ENCODE measurements at regions not wholly inside any gene's neighbourhood (a gene's known extent, or its start where the extent isn't known, plus 50 kb on each side); places are given as distances from the start of the nearest gene placed in this dataset.

DNA sequence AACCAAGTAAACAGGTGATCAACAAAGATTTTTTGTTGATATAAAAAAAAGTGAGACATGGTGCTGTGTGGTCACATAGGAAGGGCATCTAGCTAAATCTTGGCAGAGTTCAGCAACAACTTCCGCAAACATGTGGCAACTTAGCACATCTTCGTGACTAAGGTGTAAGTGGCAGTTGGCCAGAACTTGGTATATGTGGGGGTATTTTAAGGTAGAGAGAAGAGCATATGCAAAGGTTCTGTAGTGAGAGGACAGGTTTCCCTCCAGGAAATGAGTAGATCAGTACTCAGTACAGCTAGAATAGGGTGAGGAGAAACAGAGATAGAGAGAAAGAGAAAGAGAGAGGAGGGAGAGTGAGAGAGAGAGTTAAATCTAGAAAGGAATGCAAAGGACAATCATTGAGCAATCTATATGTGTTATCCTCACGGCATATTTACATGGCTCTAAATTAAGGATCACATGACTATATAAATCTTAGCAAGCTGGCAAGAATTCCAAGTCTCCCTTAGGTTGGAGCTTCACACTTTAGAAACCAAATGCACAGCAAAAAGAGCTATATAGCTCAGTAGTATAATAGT, 227.7 kb upstream of the HMGA2 start:
- no peak for DNase-seq (ENCODE audit: low read depth, low spot score)

DNA sequence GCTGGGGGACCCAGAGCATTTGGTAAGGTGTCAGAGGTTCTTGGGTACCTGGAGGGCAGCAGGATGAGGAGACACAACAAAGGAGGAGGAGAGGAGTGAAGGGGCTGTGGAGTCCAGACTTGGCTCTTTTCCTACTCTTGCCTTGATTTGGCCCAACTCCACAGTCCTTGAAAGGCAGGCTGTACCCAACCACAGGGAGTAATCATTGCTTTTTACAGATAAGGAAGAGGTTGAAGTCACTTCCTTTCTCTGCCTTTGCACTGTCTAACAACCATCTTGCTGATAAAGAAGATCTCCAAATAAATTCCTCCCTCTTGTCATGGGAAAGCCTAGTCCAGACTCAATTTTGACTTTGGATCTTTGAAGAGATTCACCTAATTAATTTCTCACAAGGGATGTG, 226.8 kb upstream of the HMGA2 start:
- no peak for DNase-seq (ENCODE audit: low read depth, low spot score)

DNA sequence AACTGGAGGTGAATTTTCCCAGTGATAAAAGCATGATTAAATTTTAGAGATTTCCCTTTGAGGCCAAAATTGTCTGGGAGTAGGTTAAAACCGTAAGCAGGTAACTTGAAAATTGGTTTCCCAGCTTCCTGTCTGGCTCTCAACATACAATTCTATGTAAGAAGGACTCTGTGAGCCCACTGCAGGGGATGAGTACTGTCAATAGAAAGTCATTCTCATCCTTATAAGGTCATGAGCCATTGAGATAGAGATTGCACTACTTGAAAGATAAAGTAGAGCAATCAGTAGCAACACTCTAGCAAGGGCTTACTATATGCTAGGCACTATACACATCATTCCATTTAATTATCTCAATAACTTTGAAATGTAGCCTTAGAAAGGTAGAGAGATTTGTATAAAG, 225.6 kb upstream of the HMGA2 start:
- DNase-seq (ENCODE audit: low read depth, low spot score), result no peak

DNA sequence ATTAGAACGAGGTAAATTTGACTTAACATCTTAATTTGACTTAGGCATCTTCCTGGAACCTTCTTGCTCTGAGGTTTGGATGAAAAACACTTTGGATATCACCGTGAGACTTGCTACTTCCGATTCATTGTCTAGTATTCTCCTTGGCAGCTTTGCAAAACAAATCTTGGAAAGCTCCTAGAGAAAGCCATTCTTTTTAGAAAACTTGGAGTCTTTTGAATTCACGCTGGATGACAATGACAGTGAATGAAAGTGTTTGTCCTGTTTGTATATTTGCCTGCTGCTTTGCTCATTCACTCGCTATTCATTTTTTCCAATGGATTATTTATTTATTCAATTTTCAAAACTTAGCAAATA, 222.1 kb upstream of the HMGA2 start:
- DNase-seq (ENCODE audit: low read depth, low spot score), result no peak

DNA sequence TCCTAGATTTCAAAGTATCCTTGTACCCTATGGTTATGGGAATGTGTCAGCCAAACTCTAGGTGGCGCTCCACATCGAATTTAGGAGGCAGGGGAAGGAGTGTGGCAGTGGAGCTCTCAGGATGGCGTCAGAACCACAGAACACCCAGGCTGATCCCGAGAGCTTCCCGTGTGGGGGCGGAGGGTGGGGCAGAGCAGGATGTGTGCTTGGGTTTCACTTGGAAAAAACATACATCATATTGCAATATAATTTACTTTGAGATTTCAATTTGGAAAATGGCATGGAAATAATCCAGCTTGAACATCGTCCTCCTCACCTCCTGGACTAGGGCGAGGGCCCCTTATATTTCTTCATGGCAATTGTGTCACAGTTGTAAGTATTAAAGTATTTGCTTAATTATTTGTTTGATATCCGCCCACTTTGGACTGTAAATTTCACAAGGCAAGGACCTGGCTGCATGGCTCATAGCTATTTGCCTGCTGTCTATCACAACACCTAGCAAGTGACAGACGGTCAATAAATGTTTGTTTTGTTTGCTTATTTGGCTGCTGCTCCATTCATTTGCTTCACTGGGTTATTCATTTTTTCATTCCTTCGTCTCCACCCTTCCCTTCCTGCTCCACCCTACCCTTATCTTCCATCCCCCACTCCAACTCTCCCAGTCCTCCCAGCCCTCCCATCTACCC, 221.5 kb upstream of the HMGA2 start:
- peak; percentile 94 for DNase-seq (ENCODE audit: low read depth, low spot score)

DNA sequence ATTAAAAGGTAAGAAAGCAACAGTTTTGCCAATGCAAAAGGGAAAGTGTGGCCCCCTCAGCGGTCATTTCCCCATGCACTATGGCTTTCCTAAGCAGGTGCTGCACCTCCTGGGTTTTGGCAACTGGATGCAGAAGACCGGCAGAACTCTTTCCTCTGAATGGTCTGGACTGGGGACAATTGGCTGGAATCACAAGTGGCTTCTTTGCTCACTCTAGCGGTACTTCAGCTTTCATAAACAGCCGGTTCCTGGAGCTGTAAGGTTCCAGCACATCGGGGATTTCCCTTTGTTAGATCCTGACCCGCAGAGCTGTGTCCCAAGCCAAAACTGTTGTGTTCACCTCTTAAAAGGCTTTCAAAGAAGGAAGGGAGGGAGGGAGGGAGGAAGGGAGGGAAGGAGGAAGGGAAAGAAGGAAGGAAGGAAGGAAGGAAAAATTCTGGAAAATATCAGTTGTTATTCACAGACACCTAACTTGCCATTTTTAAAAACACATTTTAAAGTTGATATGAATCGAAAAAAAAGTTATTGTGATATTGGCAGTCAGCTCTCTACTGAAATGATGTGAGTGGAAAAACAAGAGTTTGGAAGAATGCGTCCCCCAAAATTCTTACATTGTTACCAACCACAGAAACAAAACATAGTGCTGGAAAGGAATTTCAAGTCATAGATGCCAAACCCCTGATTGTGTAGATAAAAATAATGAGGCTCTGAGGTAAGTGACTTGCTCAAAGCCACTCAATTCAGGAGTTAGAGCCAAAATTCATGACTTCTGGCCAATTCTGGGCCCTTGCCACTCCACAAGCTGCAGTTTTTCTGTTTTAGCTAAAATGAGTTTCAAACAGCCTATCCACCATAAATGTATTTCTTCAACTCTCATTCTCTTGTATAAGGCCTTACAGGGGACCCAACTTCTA, 220.6 kb upstream of the HMGA2 start:
- DNase-seq (ENCODE audit: low read depth, low spot score), result peak; percentile 95

DNA sequence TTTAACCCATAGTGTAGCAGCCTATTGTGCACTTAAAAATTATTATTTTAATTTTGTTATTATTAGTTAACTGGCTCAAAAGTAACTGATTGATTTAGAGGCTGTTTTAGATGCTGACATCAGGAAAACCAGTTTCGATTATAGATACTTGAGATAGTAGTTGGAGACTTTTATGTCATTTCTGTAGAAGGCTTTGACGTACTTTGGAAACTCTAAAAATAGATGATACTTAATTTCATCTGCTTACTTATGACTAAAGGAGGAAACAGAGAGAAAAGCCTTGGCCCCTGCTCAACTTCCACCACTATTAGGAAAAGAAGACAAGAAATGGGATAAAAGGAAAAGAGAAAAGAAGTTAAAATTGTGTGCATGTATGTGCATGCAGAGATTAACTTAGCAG, 219.3 kb upstream of the HMGA2 start:
- DNase-seq (ENCODE audit: low read depth, low spot score), result no peak

- DNase-seq (ENCODE audit: low read depth, low spot score), result no peak
These were observed 218.1 kb upstream of the HMGA2 start for GRCh38 chr12:65606008-65606766.

DNA sequence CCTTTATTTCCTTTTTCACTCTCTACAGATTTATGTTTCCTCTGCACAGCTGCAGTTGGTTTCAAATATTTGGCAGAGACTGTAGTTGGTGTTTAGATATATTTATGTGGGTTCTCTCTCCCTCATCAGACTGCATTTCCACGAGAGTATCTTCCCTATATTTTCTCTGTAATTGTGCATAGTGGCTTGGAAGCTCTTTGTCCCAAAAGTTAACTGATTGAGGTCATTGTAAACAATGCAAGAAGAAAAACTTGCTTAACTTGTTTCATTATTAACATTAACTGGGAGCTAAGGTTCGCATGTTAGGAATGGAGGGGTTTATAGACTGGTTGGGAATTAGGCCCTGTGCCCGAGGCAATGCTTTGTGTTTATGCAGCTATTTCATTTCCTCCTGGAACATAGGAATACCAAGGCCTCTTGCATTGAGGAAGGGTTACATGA, 216.9 kb upstream of the HMGA2 start:
- DNase-seq (ENCODE audit: low read depth, low spot score), result no peak

DNA sequence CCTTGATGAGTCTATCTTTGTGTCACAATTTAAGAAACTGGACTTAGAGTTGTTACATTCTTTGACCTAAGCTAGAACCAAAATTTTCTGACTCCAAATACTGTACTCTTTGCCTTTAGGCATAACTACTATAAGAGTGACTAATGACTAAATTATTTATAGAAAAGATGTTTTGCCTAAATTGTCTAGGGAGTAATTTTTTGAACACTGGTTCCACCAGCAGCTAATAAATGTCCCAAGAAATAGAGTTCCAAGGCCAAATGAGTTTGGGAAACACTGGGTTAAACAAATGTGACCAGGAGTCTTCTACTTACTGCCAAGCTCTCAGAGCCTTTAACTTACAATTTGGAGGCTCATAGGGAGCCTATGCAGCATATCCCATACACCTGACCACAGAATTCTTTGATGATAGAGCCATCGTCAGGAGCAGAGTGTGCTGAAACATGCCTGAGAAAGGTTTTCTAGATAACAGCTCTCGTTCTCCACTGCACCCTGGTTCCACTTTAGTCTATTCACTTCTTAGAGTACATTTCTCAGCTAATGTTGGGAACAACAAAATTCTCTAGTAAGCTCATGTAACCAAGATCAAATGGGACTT, 215.9 kb upstream of the HMGA2 start:
- peak; percentile 26 for DNase-seq (ENCODE audit: low read depth, low spot score)

DNA sequence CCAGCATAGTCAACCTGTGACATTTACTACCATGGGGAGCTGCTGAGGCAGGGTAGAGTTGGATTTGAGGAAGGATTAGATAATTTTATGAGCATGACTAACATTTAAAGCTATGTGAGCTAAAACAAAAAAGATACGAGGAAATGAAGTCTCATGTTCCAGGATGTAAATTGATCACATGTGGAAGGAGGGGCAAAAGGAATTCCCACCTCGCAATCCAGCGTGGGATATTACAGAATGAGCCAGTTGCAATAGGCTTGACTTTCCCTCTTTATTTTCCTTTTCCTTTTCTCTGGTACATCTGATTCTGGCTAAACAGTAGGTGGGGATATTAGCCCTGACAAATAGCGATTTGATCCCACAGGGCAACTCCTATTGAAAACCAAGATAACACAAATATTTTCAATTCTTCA, 214.9 kb upstream of the HMGA2 start:
- DNase-seq (ENCODE audit: low read depth, low spot score), result peak; percentile 58

GRCh38 chr12:65611396-65611795, 212.9 kb upstream of the HMGA2 start:
- DNase-seq (ENCODE audit: low read depth, low spot score), result no peak

GRCh38 chr12:65612440-65612839, 211.8 kb upstream of the HMGA2 start:
- peak; percentile 30 for DNase-seq (ENCODE audit: low read depth, low spot score)

DNA sequence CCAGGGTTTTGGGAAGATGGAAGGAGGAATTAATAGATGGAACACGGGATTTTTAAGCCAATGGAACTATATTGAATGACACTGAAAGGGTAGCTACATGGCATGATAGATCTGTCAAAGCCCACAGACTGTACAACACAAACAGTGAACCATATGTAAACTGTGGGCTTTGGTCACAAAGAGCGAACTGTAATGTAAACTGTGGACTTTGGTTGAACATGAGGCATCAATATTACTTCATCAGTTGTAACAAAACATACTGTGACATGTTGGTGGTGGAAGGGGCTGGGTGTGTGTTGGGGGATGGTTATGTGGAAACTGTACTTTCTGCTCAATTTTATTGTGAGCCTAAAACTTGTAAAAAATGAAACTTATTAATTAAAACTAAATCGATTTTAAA, 210.6 kb upstream of the HMGA2 start:
- DNase-seq (ENCODE audit: low read depth, low spot score), result no peak

GRCh38 chr12:65614259-65614889, 209.9 kb upstream of the HMGA2 start:
- DNase-seq (ENCODE audit: low read depth, low spot score), result no peak

- peak; percentile 47 for DNase-seq (ENCODE audit: low read depth, low spot score)
These were observed 209.2 kb upstream of the HMGA2 start for GRCh38 chr12:65615118-65615517.

DNA sequence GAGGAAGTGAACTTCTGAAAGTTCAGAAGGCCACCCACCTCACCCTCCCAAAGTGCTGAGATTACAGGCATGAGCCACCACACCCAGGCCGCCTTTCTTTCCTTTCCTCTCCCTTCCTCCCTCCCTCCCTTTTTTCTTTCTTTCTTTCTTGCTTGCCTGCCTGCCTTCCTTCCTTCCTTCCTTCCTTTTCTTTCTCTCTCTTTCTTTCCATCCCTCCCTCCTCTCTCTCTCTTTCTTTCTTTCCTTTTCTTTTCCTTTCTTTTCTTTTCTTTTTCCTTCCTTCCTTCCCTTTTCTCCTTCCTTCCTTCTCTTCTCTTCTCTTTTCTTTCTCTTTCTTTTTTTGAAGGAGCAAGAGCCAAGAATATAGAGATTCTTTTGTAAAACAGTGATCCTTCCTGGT, 208.3 kb upstream of the HMGA2 start:
- no peak for DNase-seq (ENCODE audit: low read depth, low spot score)

DNA sequence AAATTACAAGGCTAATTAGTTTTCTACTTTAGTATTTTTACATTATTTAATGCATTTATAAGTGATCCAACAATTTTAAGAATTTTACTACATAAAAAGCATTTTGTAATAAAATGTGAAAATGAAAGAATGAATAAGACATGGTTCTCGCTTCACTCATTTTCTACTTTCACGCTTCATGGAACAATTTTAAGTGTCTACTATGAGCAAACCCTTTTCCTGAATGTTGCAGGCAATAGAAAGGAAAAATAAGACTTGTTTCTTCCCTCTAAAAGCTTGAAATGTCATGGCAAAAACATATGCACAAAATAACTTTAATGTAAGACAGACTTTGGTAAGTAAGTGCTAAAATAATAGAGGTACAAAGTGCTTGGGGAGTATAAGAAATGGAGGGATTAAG, 205.7 kb upstream of the HMGA2 start:
- DNase-seq (ENCODE audit: low read depth, low spot score), result no peak

DNA sequence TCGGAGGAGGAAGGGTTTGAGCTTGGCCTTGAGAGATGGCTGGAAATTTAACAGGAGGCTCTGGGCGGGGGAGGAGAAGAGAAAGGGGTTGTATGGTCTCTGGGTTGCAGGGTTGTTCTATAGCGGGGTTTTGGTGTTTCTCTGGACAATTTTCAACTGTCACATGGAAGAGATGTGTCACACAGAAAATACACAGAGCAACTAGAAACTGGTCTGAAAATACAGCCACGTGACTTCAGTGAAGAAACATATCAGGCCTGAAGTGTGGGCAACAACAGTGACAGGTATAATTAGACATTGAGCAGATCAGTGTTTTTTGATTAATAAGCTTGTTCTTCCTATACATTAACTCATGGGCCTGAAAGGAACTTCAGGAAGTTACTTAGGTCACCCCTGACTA, 205.3 kb upstream of the HMGA2 start:
- no peak for DNase-seq (ENCODE audit: low read depth, low spot score)

- DNase-seq (ENCODE audit: low read depth, low spot score), result peak; percentile 17
These were observed 204.2 kb upstream of the HMGA2 start for GRCh38 chr12:65620046-65620445.

DNA sequence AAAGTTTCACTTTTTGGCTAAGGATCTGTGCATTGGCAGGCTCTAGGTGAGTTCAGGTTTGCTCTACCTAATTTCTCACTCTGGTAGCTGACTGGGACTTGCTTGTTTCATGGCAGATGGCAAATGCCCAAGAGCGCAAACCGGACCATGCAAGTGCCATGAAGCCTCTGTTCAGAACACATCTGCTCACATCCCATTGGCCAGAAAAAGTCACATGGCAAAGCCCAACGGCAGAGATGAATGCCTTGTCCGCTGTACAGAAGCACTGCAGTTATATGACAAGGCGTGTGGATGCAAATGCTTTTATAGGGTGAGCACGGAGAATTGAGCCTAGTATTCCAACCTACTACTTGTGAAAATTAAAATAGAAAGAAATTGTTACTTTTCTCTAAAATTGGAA, 202.2 kb upstream of the HMGA2 start:
- DNase-seq (ENCODE audit: low read depth, low spot score), result no peak
